Keratinocyte (primary cell): ENCODE measurements at regions not wholly inside any gene's neighbourhood (a gene's known extent, or its start where the extent isn't known, plus 50 kb on each side); places are given as distances from the start of the nearest gene placed in this dataset.

Source experiments
- DNase-seq: peaks from one replicate; pipeline ENCODE4 v3.0.0-alpha.2; 2011; ENCODE audit warnings: low read depth, missing footprints, low spot score
- FAIRE-seq: peaks from 2 replicates; lab custom pipeline; 2011; peaks lifted over from hg19 to GRCh38; lab: Jason Lieb, UNC
- H2AFZ ChIP-seq: 2 replicates; pipeline ENCODE4 v1.6.0; 2012; ENCODE audit warnings: low read length, control low read depth, inconsistent platforms; ENCODE audit not compliant: control insufficient read depth
- H3K27ac ChIP-seq: 2 replicates; pipeline ENCODE4 v1.5.1; 2011; ENCODE audit warnings: low read length; ENCODE audit not compliant: control insufficient read depth, insufficient read depth
- H3K27me3 ChIP-seq: 3 replicates; pipeline ENCODE4 v1.6.0; 2011; ENCODE audit warnings: low read length; ENCODE audit not compliant: control insufficient read depth, insufficient read depth; ENCODE audit errors: extremely low read depth
- H3K36me3 ChIP-seq, 2 experiments: 2 replicates in 1 of 2; 3 replicates in 1 of 2; pipeline ENCODE4 v1.5.1; 2011; ENCODE audit warnings: low read length in 2 of 2, mild to moderate bottlenecking in 1 of 2; ENCODE audit not compliant: control insufficient read depth in 2 of 2, insufficient read depth in 2 of 2; ENCODE audit errors: extremely low read depth in 1 of 2
- H3K4me1 ChIP-seq: 3 replicates; pipeline ENCODE4 v1.5.1; 2011; ENCODE audit warnings: low read length; ENCODE audit not compliant: control insufficient read depth, insufficient read depth; ENCODE audit errors: extremely low read depth
- H3K4me2 ChIP-seq: 3 replicates; pipeline ENCODE4 v1.6.0; 2011; ENCODE audit warnings: low read depth, low read length; ENCODE audit not compliant: control insufficient read depth, insufficient read depth; ENCODE audit errors: extremely low read depth
- H3K4me3 ChIP-seq, 3 experiments: fragments of 200-600 bp in 1 of 3; sonication (generic) in 1 of 3; 2 replicates in 2 of 3; 3 replicates in 1 of 3; pipeline ENCODE4 v1.5.1; 2011 to 2016; ENCODE audit warnings: low read length in 3 of 3, mild to moderate bottlenecking in 3 of 3, control low read depth in 2 of 3, inconsistent platforms in 1 of 3, low read depth in 1 of 3, mixed read lengths in 1 of 3, mixed run types in 1 of 3, moderate library complexity in 1 of 3; ENCODE audit not compliant: control insufficient read depth in 2 of 3, insufficient read depth in 2 of 3; ENCODE audit errors: extremely low read depth in 1 of 3
- H3K79me2 ChIP-seq: 2 replicates; pipeline ENCODE4 v1.6.0; 2012; ENCODE audit warnings: low read length; ENCODE audit not compliant: control insufficient read depth, insufficient read depth
- H3K9ac ChIP-seq: 3 replicates; pipeline ENCODE4 v1.6.0; 2011; ENCODE audit warnings: low read length; ENCODE audit not compliant: control insufficient read depth, insufficient read depth; ENCODE audit errors: extremely low read depth
- H3K9me1 ChIP-seq: 3 replicates; pipeline ENCODE4 v1.6.0; 2011; ENCODE audit warnings: low read length; ENCODE audit not compliant: control insufficient read depth, insufficient read depth; ENCODE audit errors: extremely low read depth
- H3K9me3 ChIP-seq: 2 replicates; pipeline ENCODE4 v1.5.1; 2012; ENCODE audit warnings: low read depth, low read length; ENCODE audit not compliant: control insufficient read depth
- H4K20me1 ChIP-seq: 3 replicates; pipeline ENCODE4 v1.6.0; 2011; ENCODE audit warnings: low read length; ENCODE audit not compliant: control insufficient read depth, insufficient read depth; ENCODE audit errors: extremely low read depth
- CTCF ChIP-seq, 3 experiments: IDR thresholded peaks in 1 of 3; conservative IDR thresholded peaks in 1 of 3; optimal IDR thresholded peaks in 1 of 3; 2 replicates in 2 of 3; 3 replicates in 1 of 3; pipeline versions ENCODE3 to v1.5.1; 2011; ENCODE audit warnings: low read length in 3 of 3, mild to moderate bottlenecking in 3 of 3, moderate library complexity in 2 of 3, control low read depth in 1 of 3, inconsistent platforms in 1 of 3; ENCODE audit not compliant: insufficient read depth in 2 of 3; ENCODE audit errors: extremely low read depth in 1 of 3
- EZH2 ChIP-seq: IDR thresholded peaks from one replicate; pipeline ENCODE4 v1.6.1; 2012; ENCODE audit warnings: inconsistent platforms, mild to moderate bottlenecking, low read length, moderate library complexity
- dilution Hi-C: fragments of 300-500 bp; cut with MboI; formaldehyde crosslinking; loops from one replicate; pipeline ENCODE4 v1.7.0; 2020; ENCODE audit warnings: low sequenced_read_pairs; ENCODE audit not compliant: extremely low pct_ligation_motif_present

- Histone ChIP-seq H2AFZ (no peak overlapping the region), H3K79me2 (no peaks in the 10 kb centered on the region), H3K9ac (no peak overlapping the region), H3K4me1 (no peaks in the 10 kb centered on the region), H3K27me3 (no peaks in the 10 kb centered on the region), H3K27ac (no peak overlapping the region), H3K9me1 (no peaks in the 10 kb centered on the region), H3K9me3 (no peaks in the 10 kb centered on the region), H3K36me3 (no peaks in the 10 kb centered on the region), H4K20me1 (no peaks in the 10 kb centered on the region), H3K4me2 (no peak overlapping the region), H3K4me3 (no peak overlapping the region)
- FAIRE-seq (no peak), DNase-seq (no peak)
- dilution Hi-C loops = no loop called here
- no peak for TF ChIP-seq CTCF (optimal IDR thresholded peaks at IDR 0.05 in 1 of 3, IDR thresholded peaks at IDR 0.05 in 1 of 3, conservative IDR thresholded peaks at IDR 0.05 in 1 of 3; ENCODE audit: extremely low read depth in 1 of 3, insufficient read depth in 2 of 3, low read length in 3 of 3)
- TF ChIP-seq EZH2 = no peak
These were observed 1264.2 kb downstream of the OTOL1 start for GRCh38 chr3:162760789-162761188.

- Histone ChIP-seq H3K9me3 (peaks cover 2% of the 10 kb centered on the region), H3K27ac (no peak overlapping the region), H3K36me3 (no peaks in the 10 kb centered on the region), H2AFZ (no peak overlapping the region), H3K27me3 (no peaks in the 10 kb centered on the region), H4K20me1 (no peaks in the 10 kb centered on the region), H3K4me3 (no peak overlapping the region), H3K9me1 (no peaks in the 10 kb centered on the region), H3K9ac (no peak overlapping the region), H3K79me2 (no peaks in the 10 kb centered on the region), H3K4me2 (no peak overlapping the region), H3K4me1 (no peaks in the 10 kb centered on the region)
- FAIRE-seq (no peak), DNase-seq (no peak)
- dilution Hi-C loops = no loop called here
- no peak for TF ChIP-seq CTCF (optimal IDR thresholded peaks at IDR 0.05 in 1 of 3, IDR thresholded peaks at IDR 0.05 in 1 of 3, conservative IDR thresholded peaks at IDR 0.05 in 1 of 3; ENCODE audit: extremely low read depth in 1 of 3, insufficient read depth in 2 of 3, low read length in 3 of 3)
- TF ChIP-seq EZH2 = no peak
These were observed 1267.6 kb downstream of the OTOL1 start for GRCh38 chr3:162764051-162764807.
